C4-2B (cell line): ENCODE measurements at regions not wholly inside any gene's neighbourhood (a gene's known extent, or its start where the extent isn't known, plus 50 kb on each side); places are given as distances from the start of the nearest gene placed in this dataset.

Source experiments
- CTCF ChIP-seq: fragments of 450-650 bp; conservative IDR thresholded peaks from 2 replicates; pipeline ENCODE4 v1.5.1; 2017; ENCODE audit warnings: mild to moderate bottlenecking
- ZFX ChIP-seq: fragments of 450-650 bp; IDR thresholded peaks from 2 replicates; pipeline ENCODE4 v1.6.1; 2017

GRCh38 chr13:31591642-31592233 lies 147.6 kb upstream of the RXFP2 start:
- TF ChIP-seq CTCF (no peak), ZFX (no peak)
